RWPE1 (cell line): ENCODE measurements at regions not wholly inside any gene's neighbourhood (a gene's known extent, or its start where the extent isn't known, plus 50 kb on each side); places are given as distances from the start of the nearest gene placed in this dataset.

Experiments used
- CTCF ChIA-PET: fragments of 350-600 bp; sonication (Branson Sonifier 250); formaldehyde crosslinking; extraction: SDS; loops from one replicate; lab custom pipeline; 2021; lab: Yijun Ruan, JAX
- POLR2A ChIA-PET: fragments of 400-600 bp; formaldehyde crosslinking; extraction: SDS; loops from one replicate; lab custom pipeline; 2020; ENCODE audit warnings: antibody characterized with exemption; ENCODE audit not compliant: low non-redundant PET; lab: Yijun Ruan, JAX
- DNase-seq: peaks from one replicate; pipeline ENCODE4 v3.0.0; 2012; ENCODE audit warnings: low spot score
- H3K27ac ChIP-seq: fragments of 450-650 bp; 2 replicates; pipeline ENCODE4 v1.5.1; 2017
- TF ChIP-seq, protein P1 (sequence below): fragments of 450-650 bp; conservative IDR thresholded peaks from 2 replicates; pipeline ENCODE4 v1.5.1; 2017; ENCODE audit warnings: low read depth, mild to moderate bottlenecking

- H3K27ac ChIP-seq: no peak overlapping the region
- TF ChIP-seq, protein P1, sequence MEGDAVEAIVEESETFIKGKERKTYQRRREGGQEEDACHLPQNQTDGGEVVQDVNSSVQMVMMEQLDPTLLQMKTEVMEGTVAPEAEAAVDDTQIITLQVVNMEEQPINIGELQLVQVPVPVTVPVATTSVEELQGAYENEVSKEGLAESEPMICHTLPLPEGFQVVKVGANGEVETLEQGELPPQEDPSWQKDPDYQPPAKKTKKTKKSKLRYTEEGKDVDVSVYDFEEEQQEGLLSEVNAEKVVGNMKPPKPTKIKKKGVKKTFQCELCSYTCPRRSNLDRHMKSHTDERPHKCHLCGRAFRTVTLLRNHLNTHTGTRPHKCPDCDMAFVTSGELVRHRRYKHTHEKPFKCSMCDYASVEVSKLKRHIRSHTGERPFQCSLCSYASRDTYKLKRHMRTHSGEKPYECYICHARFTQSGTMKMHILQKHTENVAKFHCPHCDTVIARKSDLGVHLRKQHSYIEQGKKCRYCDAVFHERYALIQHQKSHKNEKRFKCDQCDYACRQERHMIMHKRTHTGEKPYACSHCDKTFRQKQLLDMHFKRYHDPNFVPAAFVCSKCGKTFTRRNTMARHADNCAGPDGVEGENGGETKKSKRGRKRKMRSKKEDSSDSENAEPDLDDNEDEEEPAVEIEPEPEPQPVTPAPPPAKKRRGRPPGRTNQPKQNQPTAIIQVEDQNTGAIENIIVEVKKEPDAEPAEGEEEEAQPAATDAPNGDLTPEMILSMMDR: no peak
- POLR2A ChIA-PET: no interaction called here
- DNase-seq: no peak
- CTCF ChIA-PET: interaction anchor here (0.6 kb wide), 1 partner anchor 66 kb away, joined by 3 read pairs; no protein-coding TSS in a partner anchor
Observed at GRCh38 chr13:44165221-44165888, 208.3 kb upstream of the SERP2 start.

DNA sequence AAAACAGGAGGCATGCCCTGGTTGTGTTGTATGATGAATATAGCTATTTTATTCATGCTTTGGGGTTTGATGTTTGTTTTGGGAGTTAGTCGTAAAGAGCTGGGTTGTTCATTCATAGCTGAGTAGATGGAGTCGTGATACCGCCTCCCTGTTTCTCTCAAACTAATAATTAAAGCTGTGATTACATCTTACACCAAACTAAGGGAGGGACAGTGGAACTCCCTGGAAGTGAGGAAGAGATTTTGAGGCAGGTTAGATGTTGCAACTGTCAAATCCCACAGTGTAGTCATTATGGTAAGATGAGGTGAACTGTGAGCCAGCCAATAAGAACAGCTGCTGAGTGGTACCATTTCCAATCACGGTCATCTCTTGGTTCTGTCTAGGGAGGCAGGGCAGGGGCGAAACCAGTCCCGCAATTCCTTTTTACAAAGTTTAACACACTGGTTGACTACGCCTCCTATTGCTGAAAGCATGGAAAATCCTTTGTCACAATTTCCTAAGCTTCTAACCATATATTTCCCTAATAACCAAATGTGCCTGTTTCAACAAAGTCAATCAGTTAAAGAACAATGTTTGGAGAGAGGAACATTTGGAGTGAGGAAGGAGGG, 207.6 kb upstream of the SERP2 start:
- TF ChIP-seq, protein P1: no peak
- H3K27ac ChIP-seq: no peak overlapping the region
- no peak for DNase-seq
- CTCF ChIA-PET: no interaction called here
- POLR2A ChIA-PET: no interaction called here

GRCh38 chr13:44169018-44169911, 204.4 kb upstream of the SERP2 start:
- DNase-seq: no peak
- TF ChIP-seq, protein P1: no peak
- H3K27ac ChIP-seq: no peak overlapping the region
- POLR2A ChIA-PET: no interaction called here
- CTCF ChIA-PET: interaction anchor here (0.6 kb wide), 1 partner anchor 267 kb away, joined by 3 read pairs; no protein-coding TSS in a partner anchor

- no peak overlapping the region for H3K27ac ChIP-seq
- ChIA-PET CTCF (interaction anchor here (0.6 kb wide), 1 partner anchor 21 kb away, joined by 3 read pairs; no protein-coding TSS in a partner anchor), POLR2A (no interaction called here)
- TF ChIP-seq, protein P1: no peak
- no peak for DNase-seq
Observed at GRCh38 chr13:44170731-44171130, 202.9 kb upstream of the SERP2 start.

- ChIA-PET POLR2A (no interaction called here), CTCF (no interaction called here)
- no peak overlapping the region for H3K27ac ChIP-seq
- TF ChIP-seq, protein P1: no peak
- no peak for DNase-seq
Observed at GRCh38 chr13:44171156-44171555, 202.5 kb upstream of the SERP2 start.

DNA sequence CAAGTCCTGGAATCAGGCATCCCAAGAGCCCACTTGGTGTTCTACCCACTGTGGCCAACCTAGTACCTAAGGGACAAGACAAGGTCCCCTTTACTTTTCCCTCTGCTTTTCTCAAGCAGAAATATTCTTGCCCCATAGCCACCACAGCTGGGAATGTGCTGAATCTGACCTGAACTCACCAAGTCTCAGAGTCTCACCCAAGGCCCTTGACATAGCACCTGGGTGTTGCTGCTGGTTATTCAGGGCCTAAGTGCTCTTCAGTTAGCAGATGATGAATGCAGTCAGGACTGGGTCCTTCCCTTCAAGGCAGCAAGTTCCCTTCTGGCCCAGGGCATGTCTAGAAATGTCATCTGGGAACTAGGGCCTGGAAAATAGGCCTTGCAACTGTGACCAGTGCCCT, 201.8 kb upstream of the SERP2 start:
- DNase-seq: no peak
- ChIA-PET POLR2A (no interaction called here), CTCF (interaction anchor here (0.6 kb wide), 1 partner anchor 1234 kb away, joined by 3 read pairs; no protein-coding TSS in a partner anchor)
- TF ChIP-seq, protein P1: no peak
- no peak overlapping the region for H3K27ac ChIP-seq
